ENCODE measurements at regions not wholly inside any gene's neighbourhood (a gene's known extent, or its start where the extent isn't known, plus 50 kb on each side); places are given as distances from the start of the nearest gene placed in this dataset.

DNA sequence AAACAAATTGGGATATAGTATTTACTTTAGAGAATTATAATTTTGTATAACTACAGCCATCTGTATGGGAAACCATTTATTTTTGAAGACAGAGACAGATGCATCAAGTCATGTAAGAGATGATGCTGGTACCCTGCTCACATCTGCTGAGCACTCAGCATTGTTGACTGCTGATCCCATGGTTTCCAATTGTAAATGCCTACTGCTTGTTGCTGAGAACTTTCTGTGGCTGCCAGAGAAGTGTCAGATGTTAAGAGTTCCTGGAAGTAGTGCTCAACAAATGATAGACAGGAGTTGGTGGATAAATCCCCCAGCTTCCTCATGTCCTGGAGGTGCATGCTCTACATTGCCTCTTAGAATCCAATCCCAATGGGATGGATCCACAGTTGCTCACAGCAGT lies 167.1 kb downstream of the OXSM start:
- TF ChIP-seq, protein P1, sequence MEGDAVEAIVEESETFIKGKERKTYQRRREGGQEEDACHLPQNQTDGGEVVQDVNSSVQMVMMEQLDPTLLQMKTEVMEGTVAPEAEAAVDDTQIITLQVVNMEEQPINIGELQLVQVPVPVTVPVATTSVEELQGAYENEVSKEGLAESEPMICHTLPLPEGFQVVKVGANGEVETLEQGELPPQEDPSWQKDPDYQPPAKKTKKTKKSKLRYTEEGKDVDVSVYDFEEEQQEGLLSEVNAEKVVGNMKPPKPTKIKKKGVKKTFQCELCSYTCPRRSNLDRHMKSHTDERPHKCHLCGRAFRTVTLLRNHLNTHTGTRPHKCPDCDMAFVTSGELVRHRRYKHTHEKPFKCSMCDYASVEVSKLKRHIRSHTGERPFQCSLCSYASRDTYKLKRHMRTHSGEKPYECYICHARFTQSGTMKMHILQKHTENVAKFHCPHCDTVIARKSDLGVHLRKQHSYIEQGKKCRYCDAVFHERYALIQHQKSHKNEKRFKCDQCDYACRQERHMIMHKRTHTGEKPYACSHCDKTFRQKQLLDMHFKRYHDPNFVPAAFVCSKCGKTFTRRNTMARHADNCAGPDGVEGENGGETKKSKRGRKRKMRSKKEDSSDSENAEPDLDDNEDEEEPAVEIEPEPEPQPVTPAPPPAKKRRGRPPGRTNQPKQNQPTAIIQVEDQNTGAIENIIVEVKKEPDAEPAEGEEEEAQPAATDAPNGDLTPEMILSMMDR (IDR thresholded peaks at IDR 0.05; ENCODE audit: low read depth, low read length): no peak
- TF ChIP-seq EZH2phosphoT487 (IDR thresholded peaks at IDR 0.05; ENCODE audit: low read depth): no peak

Data from OCI-LY3 (cell line).